GM12872 (cell line): ENCODE measurements at regions not wholly inside any gene's neighbourhood (a gene's known extent, or its start where the extent isn't known, plus 50 kb on each side); places are given as distances from the start of the nearest gene placed in this dataset.

Experiments used
- CTCF ChIP-seq: IDR thresholded peaks from 3 replicates; pipeline ENCODE4 v1.5.1; 2011; ENCODE audit warnings: low read depth, mild to moderate bottlenecking, low read length, moderate library complexity; ENCODE audit not compliant: insufficient read depth

- no peak for TF ChIP-seq CTCF
Measured at GRCh38 chr2:235279965-235280364, 213.9 kb upstream of the AGAP1 start.

- no peak for TF ChIP-seq CTCF
Measured at GRCh38 chr2:235283246-235283645, 210.6 kb upstream of the AGAP1 start.

GRCh38 chr2:235286622-235287374 lies 207.0 kb upstream of the AGAP1 start:
- no peak for TF ChIP-seq CTCF

GRCh38 chr2:235287375-235287733 lies 206.5 kb upstream of the AGAP1 start:
- no peak for TF ChIP-seq CTCF

- no peak for TF ChIP-seq CTCF
Measured at GRCh38 chr2:235291461-235291860, 202.4 kb upstream of the AGAP1 start.

- TF ChIP-seq CTCF: no peak
Measured at GRCh38 chr2:235293061-235293460, 200.8 kb upstream of the AGAP1 start.

GRCh38 chr2:235295831-235296230 lies 198.0 kb upstream of the AGAP1 start:
- no peak for TF ChIP-seq CTCF
